Naive B cell (primary cell): ENCODE measurements at regions not wholly inside any gene's neighbourhood (a gene's known extent, or its start where the extent isn't known, plus 50 kb on each side); places are given as distances from the start of the nearest gene placed in this dataset.

Experiments used
- ATAC-seq, 2 donors: fragments of 150-1000 bp; cut with Tn5 transposase; 2 replicates each; pipeline ENCODE4 v1.10.0; 2021; ENCODE audit warnings: low read depth in 2 of 2, mild to moderate bottlenecking in 2 of 2, moderate library complexity in 2 of 2
- DNase-seq: peaks from one replicate; pipeline ENCODE4 v3.0.0; 2022
- H3K27ac Mint-ChIP-seq, 6 donors: one replicate each; pipeline ENCODE4 v1.8.0; 2020 to 2022; ENCODE audit warnings: mild to moderate bottlenecking in 6 of 6, mixed read lengths in 6 of 6, moderate library complexity in 5 of 6, inconsistent platforms in 2 of 6
- H3K27me3 Mint-ChIP-seq, 3 donors: one replicate each; pipeline ENCODE4 v1.8.0; 2021 to 2022; ENCODE audit warnings: mixed read lengths in 3 of 3, mild to moderate bottlenecking in 1 of 3
- H3K36me3 Mint-ChIP-seq, 2 donors: one replicate each; pipeline ENCODE4 v1.8.0; 2020 to 2022; ENCODE audit warnings: mixed read lengths in 2 of 2, inconsistent platforms in 1 of 2, mild to moderate bottlenecking in 1 of 2
- H3K4me1 Mint-ChIP-seq, 3 donors: one replicate each; pipeline ENCODE4 v1.8.0; 2020 to 2022; ENCODE audit warnings: mixed read lengths in 3 of 3, inconsistent platforms in 1 of 3, mild to moderate bottlenecking in 1 of 3, moderate library complexity in 1 of 3
- H3K4me3 Mint-ChIP-seq, 8 donors: one replicate each; pipeline ENCODE4 v1.8.0; 2020 to 2022; ENCODE audit warnings: mild to moderate bottlenecking in 8 of 8, mixed read lengths in 8 of 8, moderate library complexity in 8 of 8, inconsistent platforms in 2 of 8
- H3K9me3 Mint-ChIP-seq, 7 donors: one replicate each; pipeline ENCODE4 v1.8.0; 2020 to 2022; ENCODE audit warnings: mixed read lengths in 7 of 7, mild to moderate bottlenecking in 5 of 7, inconsistent platforms in 2 of 7, moderate library complexity in 1 of 7

DNA sequence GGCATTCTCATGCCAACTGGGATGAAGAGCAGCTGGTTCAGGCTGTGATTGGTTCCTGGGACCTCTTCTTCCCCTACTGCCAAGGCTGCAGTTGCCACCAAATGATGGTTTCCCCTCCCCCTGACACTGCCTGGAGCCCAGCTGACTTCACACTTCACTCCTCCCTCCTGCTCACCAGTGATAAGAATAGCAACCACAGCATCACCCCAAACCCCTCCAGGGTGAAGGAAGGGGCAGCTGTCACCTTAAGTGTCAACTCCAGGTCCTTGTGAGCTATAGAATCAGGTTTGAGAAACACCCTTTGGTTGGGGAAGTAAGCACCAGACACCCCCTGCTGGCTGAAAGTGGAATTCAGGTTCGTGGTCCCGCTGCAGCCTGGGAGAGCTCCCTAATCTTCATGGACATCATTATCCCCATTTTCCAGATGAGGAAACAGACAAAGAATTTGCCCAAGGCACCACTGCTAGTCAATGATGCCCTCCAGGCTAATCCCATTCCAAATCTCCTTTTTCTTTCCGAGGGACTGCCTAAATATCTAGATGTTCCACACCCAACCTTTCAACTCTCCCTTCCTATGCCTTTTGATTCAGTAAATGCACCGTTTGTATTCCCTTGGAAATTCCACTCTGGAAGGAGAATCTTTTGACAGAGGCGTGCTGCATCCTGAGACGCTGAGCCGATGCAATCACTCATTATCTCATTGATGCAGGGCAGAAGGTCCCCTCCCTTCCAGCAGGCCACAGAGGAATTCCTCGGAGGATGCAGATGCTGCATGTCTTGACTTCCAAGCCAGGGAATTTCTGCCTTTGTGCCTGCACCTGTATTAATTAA is 50.6 kb upstream of the UQCRFS1 start:
- Mint-ChIP-seq H3K9me3 (no peaks in the 10 kb centered on the region), H3K4me3 (no peak overlapping the region), H3K27ac (no peak overlapping the region), H3K27me3 (peaks cover 22 to 37% (median 33%) of the 10 kb centered on the region in 3 donors), H3K36me3 (no peaks in the 10 kb centered on the region), H3K4me1 (no peaks in the 10 kb centered on the region)
- no peak for ATAC-seq
- DNase-seq, result peak; percentile 14

- no peaks in the 10 kb centered on the region for H3K36me3 Mint-ChIP-seq
- no peak overlapping the region for H3K4me3 Mint-ChIP-seq
- ATAC-seq (no peak), DNase-seq (no peak)
- no peaks in the 10 kb centered on the region for H3K4me1 Mint-ChIP-seq
- peaks cover 0 to 2% (median 0%) of the 10 kb centered on the region in 7 donors for H3K9me3 Mint-ChIP-seq
- H3K27me3 Mint-ChIP-seq, result peaks cover 18 to 47% (median 33%) of the 10 kb centered on the region in 3 donors
- no peak overlapping the region for H3K27ac Mint-ChIP-seq
Measured at GRCh38 chr19:29264897-29265296, 51.9 kb upstream of the UQCRFS1 start.

GRCh38 chr19:29265436-29265835 is 52.5 kb upstream of the UQCRFS1 start:
- no peak overlapping the region for H3K27ac Mint-ChIP-seq
- no peaks in the 10 kb centered on the region for H3K36me3 Mint-ChIP-seq
- H3K4me1 Mint-ChIP-seq, result no peaks in the 10 kb centered on the region
- DNase-seq (no peak), ATAC-seq (no peak)
- peaks cover 0 to 2% (median 0%) of the 10 kb centered on the region in 7 donors for H3K9me3 Mint-ChIP-seq
- no peak overlapping the region for H3K4me3 Mint-ChIP-seq
- H3K27me3 Mint-ChIP-seq, result peaks cover 18 to 47% (median 33%) of the 10 kb centered on the region in 3 donors

DNA sequence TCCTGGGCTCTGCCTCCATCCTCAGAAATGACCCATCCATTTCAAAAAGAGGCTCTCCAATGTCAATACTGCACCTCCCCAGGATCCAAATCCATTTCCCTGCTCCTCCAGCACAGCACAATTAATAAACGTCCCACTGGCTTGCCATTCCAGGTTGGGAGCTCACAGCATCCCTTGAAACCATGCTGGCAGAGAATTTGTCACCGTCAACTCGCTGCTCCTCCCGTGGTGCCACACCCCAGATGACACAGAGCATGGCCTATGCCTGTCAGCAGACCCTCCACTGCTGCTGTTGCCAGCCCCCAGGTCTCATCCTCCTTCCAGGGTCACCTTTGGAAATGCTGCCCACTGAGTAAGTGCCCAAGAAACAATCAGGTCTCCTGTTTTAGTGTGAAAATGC is 53.0 kb upstream of the UQCRFS1 start:
- Mint-ChIP-seq H3K27me3 (peaks cover 18 to 47% (median 33%) of the 10 kb centered on the region in 3 donors), H3K27ac (no peak overlapping the region), H3K9me3 (peaks cover 0 to 4% (median under 1%) of the 10 kb centered on the region in 7 donors), H3K36me3 (no peaks in the 10 kb centered on the region), H3K4me3 (no peak overlapping the region), H3K4me1 (no peaks in the 10 kb centered on the region)
- no peak for ATAC-seq
- DNase-seq, result no peak

DNA sequence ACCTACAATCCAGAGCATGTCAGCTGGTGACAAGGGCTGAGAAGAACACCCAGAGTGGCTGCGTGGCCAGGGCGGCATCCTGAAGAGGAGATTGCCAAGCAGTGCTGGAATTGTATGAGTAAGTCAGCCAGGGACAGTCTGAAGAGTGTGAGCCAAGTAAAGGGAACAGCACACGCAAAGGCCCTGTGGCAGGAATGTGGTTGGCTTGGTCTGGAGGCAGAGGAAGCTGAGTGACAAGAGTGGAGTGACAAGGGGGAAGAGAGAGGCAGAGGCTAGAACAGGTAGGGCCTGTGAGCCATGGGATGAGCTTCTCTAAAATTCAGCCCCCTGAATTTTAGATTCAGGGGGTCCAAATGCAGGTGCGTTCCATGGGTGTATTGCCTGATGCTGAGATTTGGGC is 53.7 kb upstream of the UQCRFS1 start:
- Mint-ChIP-seq H3K27ac (peak overlapping the region in 1 of 6 donors; percentile 79), H3K27me3 (peaks cover 18 to 47% (median 33%) of the 10 kb centered on the region in 3 donors), H3K36me3 (no peaks in the 10 kb centered on the region), H3K4me3 (no peak overlapping the region), H3K4me1 (no peaks in the 10 kb centered on the region), H3K9me3 (peaks cover 0 to 10% (median 2%) of the 10 kb centered on the region in 7 donors)
- ATAC-seq, result no peak
- DNase-seq, result no peak

- H3K27me3 Mint-ChIP-seq, result peaks cover 18 to 47% (median 33%) of the 10 kb centered on the region in 3 donors
- DNase-seq, result no peak
- no peak for ATAC-seq
- H3K27ac Mint-ChIP-seq, result no peak overlapping the region
- H3K9me3 Mint-ChIP-seq, result peaks cover 0 to 15% (median 2%) of the 10 kb centered on the region in 7 donors
- H3K36me3 Mint-ChIP-seq, result no peaks in the 10 kb centered on the region
- H3K4me3 Mint-ChIP-seq, result no peak overlapping the region
- H3K4me1 Mint-ChIP-seq, result no peaks in the 10 kb centered on the region
Measured at GRCh38 chr19:29267701-29268100, 54.8 kb upstream of the UQCRFS1 start.

- DNase-seq (no peak), ATAC-seq (no peak)
- no peaks in the 10 kb centered on the region for H3K36me3 Mint-ChIP-seq
- H3K27ac Mint-ChIP-seq, result no peak overlapping the region
- H3K9me3 Mint-ChIP-seq, result peaks cover 0 to 15% (median 4%) of the 10 kb centered on the region in 7 donors
- no peaks in the 10 kb centered on the region for H3K4me1 Mint-ChIP-seq
- H3K4me3 Mint-ChIP-seq, result no peak overlapping the region
- peaks cover 18 to 47% (median 32%) of the 10 kb centered on the region in 3 donors for H3K27me3 Mint-ChIP-seq
Measured at GRCh38 chr19:29268103-29268502, 55.2 kb upstream of the UQCRFS1 start.

DNA sequence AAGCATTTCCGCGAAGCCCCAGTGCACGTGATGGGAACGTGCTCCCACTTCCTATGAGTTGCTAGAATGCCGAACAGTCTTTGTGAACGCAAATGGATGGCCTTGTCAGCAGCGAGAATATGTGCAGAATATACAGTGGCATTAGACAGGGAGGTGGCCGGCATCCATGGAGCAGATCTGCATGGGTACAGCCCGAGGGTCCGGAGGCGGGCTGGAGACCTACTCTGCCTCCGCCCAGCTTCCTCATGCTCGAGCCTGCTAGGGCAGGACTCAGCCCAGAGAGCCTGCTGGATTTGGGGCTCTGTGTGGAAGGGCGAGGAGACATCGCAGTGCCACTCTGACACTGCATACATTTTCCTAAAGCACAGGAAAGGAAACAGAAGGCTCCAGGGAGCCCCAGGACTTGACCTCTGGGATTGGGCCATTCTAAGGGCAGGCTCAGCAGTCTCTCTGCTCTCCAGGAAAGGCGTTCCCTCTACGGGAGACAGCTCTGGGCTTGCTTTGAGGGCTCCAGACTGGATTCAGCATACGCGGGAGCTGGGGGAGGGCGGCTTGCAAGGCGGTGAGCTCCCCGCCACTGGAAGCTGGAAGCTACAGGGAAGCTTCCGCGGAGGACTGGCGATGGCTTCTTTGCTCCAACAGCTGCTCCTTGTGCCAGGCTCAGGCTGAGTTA is 55.9 kb upstream of the UQCRFS1 start:
- H3K27ac Mint-ChIP-seq, result no peak overlapping the region
- peaks cover 18 to 43% (median 27%) of the 10 kb centered on the region in 3 donors for H3K27me3 Mint-ChIP-seq
- H3K4me1 Mint-ChIP-seq, result no peaks in the 10 kb centered on the region

GRCh38 chr19:29269641-29270040 is 56.7 kb upstream of the UQCRFS1 start:
- H3K27ac Mint-ChIP-seq, result no peak overlapping the region
- ATAC-seq, result no peak
- peaks cover 13 to 38% (median 27%) of the 10 kb centered on the region in 3 donors for H3K27me3 Mint-ChIP-seq
- no peak for DNase-seq
- peaks cover 0 to 15% (median 4%) of the 10 kb centered on the region in 7 donors for H3K9me3 Mint-ChIP-seq
- H3K4me1 Mint-ChIP-seq, result no peaks in the 10 kb centered on the region
- H3K36me3 Mint-ChIP-seq, result no peaks in the 10 kb centered on the region
- no peak overlapping the region for H3K4me3 Mint-ChIP-seq

More for the DNA sequence above, 55.9 kb upstream of the UQCRFS1 start:
- no peak for ATAC-seq
- no peaks in the 10 kb centered on the region for H3K36me3 Mint-ChIP-seq
- H3K9me3 Mint-ChIP-seq, result peaks cover 0 to 15% (median 4%) of the 10 kb centered on the region in 7 donors
- H3K4me3 Mint-ChIP-seq, result peak overlapping the region in 1 of 8 donors; percentile 76
- no peak for DNase-seq

- Mint-ChIP-seq H3K4me3 (no peak overlapping the region), H3K4me1 (no peaks in the 10 kb centered on the region), H3K27ac (no peak overlapping the region)
Measured at GRCh38 chr19:29271341-29271740, 58.4 kb upstream of the UQCRFS1 start.

GRCh38 chr19:29271911-29272310 is 59.0 kb upstream of the UQCRFS1 start:
- no peak for DNase-seq
- Mint-ChIP-seq H3K27me3 (peaks cover 4 to 21% (median 20%) of the 10 kb centered on the region in 3 donors), H3K4me1 (peaks cover 0 to 2% (median 2%) of the 10 kb centered on the region in 3 donors), H3K4me3 (no peak overlapping the region), H3K27ac (no peak overlapping the region), H3K36me3 (no peaks in the 10 kb centered on the region), H3K9me3 (peaks cover 0 to 15% (median 11%) of the 10 kb centered on the region in 7 donors)
- ATAC-seq, result no peak

More at GRCh38 chr19:29271341-29271740, 58.4 kb upstream of the UQCRFS1 start:
- no peaks in the 10 kb centered on the region for H3K36me3 Mint-ChIP-seq
- peaks cover 8 to 26% (median 20%) of the 10 kb centered on the region in 3 donors for H3K27me3 Mint-ChIP-seq
- ATAC-seq, result no peak
- peaks cover 0 to 15% (median 8%) of the 10 kb centered on the region in 7 donors for H3K9me3 Mint-ChIP-seq
- DNase-seq, result no peak

GRCh38 chr19:29273000-29273640 is 60.2 kb upstream of the UQCRFS1 start:
- Mint-ChIP-seq H3K27me3 (peaks cover 0 to 16% (median 11%) of the 10 kb centered on the region in 3 donors), H3K27ac (no peak overlapping the region), H3K4me1 (peaks cover 0 to 5% (median 3%) of the 10 kb centered on the region in 3 donors), H3K9me3 (peaks cover 0 to 16% (median 12%) of the 10 kb centered on the region in 7 donors), H3K4me3 (no peak overlapping the region), H3K36me3 (no peaks in the 10 kb centered on the region)
- DNase-seq (no peak), ATAC-seq (no peak)

GRCh38 chr19:29275266-29275665 is 62.3 kb upstream of the UQCRFS1 start:
- H3K27ac Mint-ChIP-seq, result peak overlapping the region in 1 of 6 donors; percentile 68

More at GRCh38 chr19:29275266-29275665, 62.3 kb upstream of the UQCRFS1 start:
- DNase-seq (no peak), ATAC-seq (no peak)
- no peaks in the 10 kb centered on the region for H3K36me3 Mint-ChIP-seq
- no peak overlapping the region for H3K4me3 Mint-ChIP-seq
- H3K27me3 Mint-ChIP-seq, result peaks cover 0 to 9% (median 4%) of the 10 kb centered on the region in 3 donors
- peaks cover 0 to 5% (median 3%) of the 10 kb centered on the region in 3 donors for H3K4me1 Mint-ChIP-seq
- peaks cover 0 to 16% (median 11%) of the 10 kb centered on the region in 7 donors for H3K9me3 Mint-ChIP-seq
